ENCODE measurements at regions not wholly inside any gene's neighbourhood (a gene's known extent, or its start where the extent isn't known, plus 50 kb on each side); places are given as distances from the start of the nearest gene placed in this dataset.
A peak's percentile ranks its signal among the peaks of the same experiment; 100 is the strongest.

GRCh38 chr15:70290708-70291107 lies 193.0 kb upstream of the TLE3 start:
- 80% methylated on average over 1 of the region's 6 CpGs for WGBS (ENCODE audit: insufficient coverage, low coverage, low lambda C conversion rate, missing lambda C conversion rate)
- ATAC-seq = no peak
- TF ChIP-seq POLR2A (IDR thresholded peaks at IDR 0.05) = no peak
- TF ChIP-seq, protein P1, sequence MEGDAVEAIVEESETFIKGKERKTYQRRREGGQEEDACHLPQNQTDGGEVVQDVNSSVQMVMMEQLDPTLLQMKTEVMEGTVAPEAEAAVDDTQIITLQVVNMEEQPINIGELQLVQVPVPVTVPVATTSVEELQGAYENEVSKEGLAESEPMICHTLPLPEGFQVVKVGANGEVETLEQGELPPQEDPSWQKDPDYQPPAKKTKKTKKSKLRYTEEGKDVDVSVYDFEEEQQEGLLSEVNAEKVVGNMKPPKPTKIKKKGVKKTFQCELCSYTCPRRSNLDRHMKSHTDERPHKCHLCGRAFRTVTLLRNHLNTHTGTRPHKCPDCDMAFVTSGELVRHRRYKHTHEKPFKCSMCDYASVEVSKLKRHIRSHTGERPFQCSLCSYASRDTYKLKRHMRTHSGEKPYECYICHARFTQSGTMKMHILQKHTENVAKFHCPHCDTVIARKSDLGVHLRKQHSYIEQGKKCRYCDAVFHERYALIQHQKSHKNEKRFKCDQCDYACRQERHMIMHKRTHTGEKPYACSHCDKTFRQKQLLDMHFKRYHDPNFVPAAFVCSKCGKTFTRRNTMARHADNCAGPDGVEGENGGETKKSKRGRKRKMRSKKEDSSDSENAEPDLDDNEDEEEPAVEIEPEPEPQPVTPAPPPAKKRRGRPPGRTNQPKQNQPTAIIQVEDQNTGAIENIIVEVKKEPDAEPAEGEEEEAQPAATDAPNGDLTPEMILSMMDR (IDR thresholded peaks at IDR 0.05) = no peak
- no peaks in the 10 kb centered on the region for H3K9me3 ChIP-seq
- H3K4me3 ChIP-seq = no peak overlapping the region
- H3K36me3 ChIP-seq = no peaks in the 10 kb centered on the region
- H3K27ac ChIP-seq = no peak overlapping the region
- DNase-seq = no peak
- no peaks in the 10 kb centered on the region for H3K4me1 ChIP-seq
- intact Hi-C loops (cut with DNase I) = no loop called here
- no peaks in the 10 kb centered on the region for H3K27me3 ChIP-seq

- ATAC-seq = no peak
- DNase-seq = no peak
- no peak overlapping the region for H3K27ac ChIP-seq
- H3K4me3 ChIP-seq = no peak overlapping the region
- H3K9me3 ChIP-seq = no peaks in the 10 kb centered on the region
- WGBS (ENCODE audit: insufficient coverage, low coverage, low lambda C conversion rate, missing lambda C conversion rate) = 38% methylated on average over 7 of the region's 8 CpGs
- H3K36me3 ChIP-seq = no peaks in the 10 kb centered on the region
- no peak for TF ChIP-seq POLR2A (IDR thresholded peaks at IDR 0.05)
- TF ChIP-seq, protein P1 (IDR thresholded peaks at IDR 0.05) = no peak
- peaks cover 0 to 4% (median 0%) of the 10 kb centered on the region in 4 donors for H3K4me1 ChIP-seq
- no peaks in the 10 kb centered on the region for H3K27me3 ChIP-seq
- intact Hi-C loops (cut with DNase I) = no loop called here
Observed at GRCh38 chr15:70289191-70289955, 191.7 kb upstream of the TLE3 start.

- no peak for DNase-seq
Observed at GRCh38 chr15:70286113-70286806, 188.5 kb upstream of the TLE3 start.

GRCh38 chr15:70284438-70285214 lies 186.9 kb upstream of the TLE3 start:
- DNase-seq = peak; percentile 76 to 90 (median 87)
- intact Hi-C loops (cut with DNase I) = no loop called here
- WGBS (ENCODE audit: insufficient coverage, low coverage, low lambda C conversion rate, missing lambda C conversion rate) = 78% methylated on average over 6 of the region's 9 CpGs
- Histone ChIP-seq H3K4me3 (no peak overlapping the region), H3K9me3 (no peaks in the 10 kb centered on the region), H3K27me3 (no peaks in the 10 kb centered on the region), H3K27ac (no peak overlapping the region), H3K36me3 (no peaks in the 10 kb centered on the region), H3K4me1 (peaks cover 0 to 4% (median 0%) of the 10 kb centered on the region in 4 donors)
- ATAC-seq = peak; percentile 96 to 99 (median 98)
- TF ChIP-seq, protein P1 (IDR thresholded peaks at IDR 0.05) = no peak
- TF ChIP-seq POLR2A (IDR thresholded peaks at IDR 0.05) = no peak

More at GRCh38 chr15:70286113-70286806, 188.5 kb upstream of the TLE3 start:
- H3K9me3 ChIP-seq = no peaks in the 10 kb centered on the region
- intact Hi-C loops (cut with DNase I) = no loop called here
- H3K36me3 ChIP-seq = no peaks in the 10 kb centered on the region
- no peak for ATAC-seq
- TF ChIP-seq POLR2A (IDR thresholded peaks at IDR 0.05) = no peak
- TF ChIP-seq, protein P1 (IDR thresholded peaks at IDR 0.05) = no peak
- H3K4me3 ChIP-seq = no peak overlapping the region
- no peak overlapping the region for H3K27ac ChIP-seq
- no peaks in the 10 kb centered on the region for H3K27me3 ChIP-seq
- WGBS (ENCODE audit: insufficient coverage, low coverage, low lambda C conversion rate, missing lambda C conversion rate) = 77% methylated on average over 3 of the region's 5 CpGs
- peaks cover 0 to 4% (median 0%) of the 10 kb centered on the region in 4 donors for H3K4me1 ChIP-seq
